Adrenal gland (tissue), 5 donors: ENCODE measurements at regions not wholly inside any gene's neighbourhood (a gene's known extent, or its start where the extent isn't known, plus 50 kb on each side); places are given as distances from the start of the nearest gene placed in this dataset.

ENCODE experiments used
- CTCF ChIP-seq, 6 experiments: fragments of 450-650 bp in 4 of 6; fragments of 200-600 bp in 2 of 6; sonication (generic) in 1 of 6; IDR thresholded peaks; 1 replicate in 5 of 6; 2 replicates in 1 of 6; pipeline versions ENCODE4 v1.5.1 to v1.8.0; 2016 to 2021; ENCODE audit warnings: antibody characterized with exemption in 6 of 6, mild to moderate bottlenecking in 2 of 6, moderate library complexity in 1 of 6
- POLR2A ChIP-seq, 2 donors: fragments of 450-650 bp; IDR thresholded peaks; one replicate each; pipeline ENCODE4 v1.6.1; 2017; ENCODE audit warnings: antibody characterized with exemption in 2 of 2, mild to moderate bottlenecking in 2 of 2, moderate library complexity in 1 of 2
- donor health status: DM: no; HTN: no; CAD: no.

- TF ChIP-seq CTCF (IDR thresholded peaks at IDR 0.05) = no peak
- no peak for TF ChIP-seq POLR2A (IDR thresholded peaks at IDR 0.05)
Observed at GRCh38 chr2:200138391-200139124, 167.9 kb upstream of the SPATS2L start.
